Mammary epithelial cell (primary cell): ENCODE measurements at regions not wholly inside any gene's neighbourhood (a gene's known extent, or its start where the extent isn't known, plus 50 kb on each side); places are given as distances from the start of the nearest gene placed in this dataset.

Experiments
- CTCF ChIP-seq, 2 donors: IDR thresholded peaks in 1 of 2; conservative IDR thresholded peaks in 1 of 2; 2 replicates each; pipeline ENCODE4 v1.5.1; 2011 to 2012; ENCODE audit warnings: inconsistent platforms in 2 of 2, low read length in 2 of 2, mild to moderate bottlenecking in 2 of 2, control low read depth in 1 of 2, low read depth in 1 of 2; ENCODE audit not compliant: insufficient read depth in 1 of 2; ENCODE audit errors: extremely low read depth in 1 of 2
- EZH2 ChIP-seq: IDR thresholded peaks from 2 replicates; pipeline ENCODE4 v1.6.1; 2012; ENCODE audit warnings: low read length, inconsistent platforms, borderline replicate concordance

GRCh38 chr14:43169722-43170121 is 1337.4 kb downstream of the FSCB start:
- TF ChIP-seq CTCF (conservative IDR thresholded peaks at IDR 0.05 in 1 of 2, IDR thresholded peaks at IDR 0.05 in 1 of 2; ENCODE audit: extremely low read depth in 1 of 2, insufficient read depth in 1 of 2, low read depth in 1 of 2, low read length in 2 of 2): no peak
- no peak for TF ChIP-seq EZH2
